GM19351 (cell line): ENCODE measurements at regions not wholly inside any gene's neighbourhood (a gene's known extent, or its start where the extent isn't known, plus 50 kb on each side); places are given as distances from the start of the nearest gene placed in this dataset.

Experiments
- ATAC-seq: cut with Tn5 transposase; IDR thresholded peaks from one replicate; pipeline ENCODE4 v1.9.1; 2021; ENCODE audit warnings: mild to moderate bottlenecking, moderate library complexity; ENCODE audit not compliant: unreplicated experiment

DNA sequence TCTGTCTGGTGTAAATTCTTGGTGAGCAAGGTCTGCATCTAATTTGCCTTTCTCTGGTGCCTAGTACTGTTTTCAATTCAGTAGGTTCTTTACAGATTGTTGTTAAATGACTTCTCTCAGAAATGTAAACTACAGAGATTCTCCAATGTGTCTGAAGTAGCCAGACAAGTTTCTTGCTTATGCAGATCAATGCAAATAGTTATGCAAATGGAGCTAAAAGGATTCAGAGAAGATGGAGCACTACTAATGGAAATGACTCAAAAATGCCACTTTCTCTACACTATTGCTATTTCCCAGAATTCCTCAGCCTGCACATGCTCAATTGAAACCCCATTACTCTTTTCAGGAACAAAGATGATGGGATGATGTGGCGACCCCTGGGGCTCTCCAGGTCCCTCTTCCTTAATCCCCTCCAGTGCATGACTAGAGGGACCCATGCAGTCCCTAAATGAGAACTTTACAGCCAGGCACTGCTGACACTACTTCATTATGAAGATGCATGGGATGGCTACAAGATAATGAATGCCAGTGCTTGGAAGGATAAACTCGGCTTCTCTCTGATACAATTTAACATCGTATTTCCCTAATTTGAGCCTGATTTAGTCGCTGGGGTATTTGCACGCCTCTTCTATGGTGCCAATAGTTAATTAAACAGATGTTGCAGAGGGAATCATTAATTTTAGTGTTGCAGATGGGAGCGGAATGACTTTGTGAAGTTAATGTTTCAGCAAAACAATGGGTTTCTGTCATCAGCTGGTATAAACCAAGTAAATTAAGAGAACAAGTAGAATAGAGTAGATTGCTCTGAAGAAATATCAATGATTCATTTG, 753.2 kb downstream of the TLR4 start:
- ATAC-seq: no peak

DNA sequence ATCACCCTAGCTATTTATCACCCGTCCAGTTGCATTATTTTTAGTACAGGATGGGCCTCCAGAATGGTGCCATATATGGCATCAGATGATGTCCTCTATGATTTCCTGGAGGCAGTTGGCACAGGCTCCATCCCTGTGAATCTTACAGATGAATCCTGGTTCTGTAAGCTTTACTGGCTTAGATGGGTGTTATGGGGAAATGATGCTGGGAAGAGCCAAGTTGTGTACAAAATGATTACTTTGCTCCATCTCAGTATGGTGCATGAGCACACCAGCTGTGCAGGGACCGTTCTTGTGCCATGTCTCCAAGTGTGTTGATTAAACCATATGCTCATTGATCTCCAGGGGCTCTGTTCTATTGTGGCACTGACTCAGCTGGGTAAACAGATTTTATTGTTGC, 755.7 kb downstream of the TLR4 start:
- ATAC-seq: no peak

DNA sequence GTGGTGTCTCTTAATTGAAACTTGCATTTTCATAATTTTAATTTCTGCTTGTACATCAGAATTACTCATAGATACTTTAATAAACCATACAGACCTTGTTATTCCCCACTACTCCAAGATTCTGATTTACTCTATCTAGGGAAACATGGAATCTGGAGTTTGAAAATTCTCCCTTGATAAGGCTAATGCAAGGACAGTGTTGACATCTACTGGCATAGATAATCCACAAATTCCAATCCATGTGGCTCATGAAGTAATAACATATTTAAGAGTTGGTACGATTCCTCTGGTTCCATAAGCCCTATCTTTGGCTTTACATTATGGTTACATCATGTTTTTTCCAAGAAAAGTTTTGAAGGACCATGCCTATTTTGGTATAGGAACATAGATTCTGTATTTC, 759.2 kb downstream of the TLR4 start:
- ATAC-seq: no peak

DNA sequence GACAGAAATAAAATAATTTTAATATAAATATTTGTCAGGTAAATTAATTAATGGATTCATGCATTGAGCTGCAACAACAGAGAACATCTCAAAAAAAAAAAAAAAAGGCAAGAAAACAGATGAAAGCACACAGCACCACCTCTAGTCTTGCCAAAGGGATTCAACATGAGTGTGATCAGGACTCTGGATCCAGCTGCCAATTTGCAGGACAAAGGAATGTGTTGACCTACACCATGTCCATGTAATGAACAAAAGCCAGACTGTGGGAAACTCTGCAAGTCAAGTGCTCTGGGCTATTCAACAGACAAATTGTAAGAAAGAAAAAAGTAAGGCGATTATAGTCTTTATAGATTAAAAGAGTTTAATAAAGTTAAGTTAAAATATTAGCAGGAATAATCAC, 769.3 kb downstream of the TLR4 start:
- no peak for ATAC-seq

DNA sequence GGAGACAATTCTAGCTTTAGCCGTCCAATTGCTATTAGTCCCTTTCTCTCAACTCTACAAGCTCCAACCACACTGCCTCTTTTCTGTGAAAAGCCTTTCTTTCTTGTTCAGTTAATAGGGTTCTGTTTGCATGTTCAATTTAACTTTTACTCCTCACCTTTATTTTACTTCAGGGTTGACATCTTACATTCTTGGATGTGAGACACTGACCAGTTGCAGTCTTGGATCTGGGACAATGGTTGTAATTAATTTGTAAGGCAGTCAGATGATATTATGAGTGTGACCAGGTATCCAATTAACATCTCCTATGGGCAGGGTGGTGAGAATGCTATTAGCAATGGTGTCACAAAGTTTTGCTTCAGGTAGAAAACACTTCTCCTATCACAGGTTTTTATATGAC, 774.5 kb downstream of the TLR4 start:
- ATAC-seq: no peak

DNA sequence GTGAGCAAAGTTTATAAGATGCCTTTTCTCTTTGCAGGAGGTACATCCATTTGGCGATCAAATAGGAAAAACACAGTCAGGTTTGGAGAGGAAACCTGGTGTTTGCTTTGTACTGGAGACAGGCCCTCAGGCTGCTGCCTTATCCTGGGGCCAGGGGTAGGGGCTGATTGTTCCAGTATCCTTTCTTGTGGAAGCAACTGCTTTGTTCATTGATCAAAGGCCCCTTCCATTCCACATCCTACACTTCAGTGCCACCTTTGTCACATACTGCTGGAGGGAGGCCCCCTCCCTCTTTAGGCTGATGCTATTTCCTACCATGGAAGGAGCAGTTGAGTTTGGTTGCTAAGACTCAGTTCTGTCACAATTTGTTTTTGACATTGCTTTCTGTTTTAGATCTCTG, 778.1 kb downstream of the TLR4 start:
- ATAC-seq: no peak

DNA sequence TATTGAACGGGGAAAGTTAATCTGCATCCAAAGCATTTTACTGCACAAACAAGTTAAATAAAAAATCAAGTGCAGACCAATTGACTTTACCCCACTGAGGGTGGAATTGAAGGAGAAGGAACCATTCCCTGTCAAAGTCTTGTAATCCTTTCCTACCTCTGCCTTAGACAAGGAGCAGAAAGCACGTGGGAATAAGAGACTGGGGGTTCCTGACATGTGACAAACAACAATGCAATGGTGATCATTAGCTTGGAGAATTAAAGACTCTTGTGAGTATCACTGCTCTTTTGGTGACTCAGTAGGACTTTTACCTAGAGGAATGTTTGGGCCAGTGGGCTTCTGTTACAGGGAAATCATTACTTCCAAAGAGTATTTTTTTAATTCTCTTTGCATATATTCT, 779.5 kb downstream of the TLR4 start:
- ATAC-seq: no peak

DNA sequence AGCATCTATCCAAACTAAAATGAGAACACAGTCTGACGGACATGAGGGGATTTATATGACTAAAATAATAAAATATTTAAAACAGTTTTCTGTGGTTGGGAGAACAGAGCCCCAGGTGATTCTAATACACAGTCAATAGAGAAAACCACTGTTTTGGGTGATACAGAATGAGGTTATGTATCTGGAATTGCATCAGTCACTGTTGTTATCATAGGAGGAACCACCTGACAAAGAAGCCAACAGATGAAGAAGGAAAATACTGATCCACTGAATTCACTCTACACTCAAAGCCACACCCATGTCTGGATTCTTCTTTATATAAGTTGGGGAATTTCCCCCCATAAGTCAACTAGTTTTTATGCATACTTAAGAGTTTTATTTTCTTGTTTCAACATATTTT, 799.0 kb downstream of the TLR4 start:
- ATAC-seq: no peak

DNA sequence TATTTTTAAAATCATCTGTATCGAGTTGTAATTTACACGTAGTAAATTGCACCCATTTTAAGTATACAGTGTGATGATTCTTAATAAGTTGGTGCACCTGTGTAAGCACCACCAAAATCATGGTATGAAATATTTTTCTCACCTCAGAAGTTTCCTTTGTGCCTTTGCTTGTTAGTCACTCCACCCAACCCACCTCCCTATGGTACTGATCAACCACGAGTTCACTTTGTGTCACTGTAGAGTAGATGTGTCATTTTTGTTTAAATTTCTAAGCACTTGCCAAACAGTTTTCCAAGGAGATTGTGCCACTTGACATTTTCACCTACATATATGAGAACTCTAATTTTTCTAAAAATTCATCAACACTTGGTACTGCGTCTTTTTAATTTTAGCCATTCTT, 806.5 kb downstream of the TLR4 start:
- no peak for ATAC-seq

DNA sequence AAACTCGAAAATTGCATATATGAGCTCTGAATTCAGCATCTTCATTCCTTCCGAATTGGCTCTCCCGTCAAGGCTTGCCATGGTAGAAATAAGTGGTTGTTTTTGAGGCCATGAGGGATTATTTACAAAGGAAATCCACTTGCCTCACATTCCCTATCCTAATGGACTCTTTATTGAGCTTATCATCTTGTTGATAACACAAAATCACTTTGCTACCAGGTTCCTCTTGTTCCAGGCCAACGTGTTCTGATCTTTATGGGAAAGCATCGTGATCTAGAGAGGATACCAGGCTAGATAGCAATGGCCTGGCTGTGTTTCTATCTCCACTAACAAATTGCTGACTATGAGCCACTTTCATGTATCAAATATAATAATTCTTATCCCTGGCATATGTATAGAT, 811.7 kb downstream of the TLR4 start:
- no peak for ATAC-seq

DNA sequence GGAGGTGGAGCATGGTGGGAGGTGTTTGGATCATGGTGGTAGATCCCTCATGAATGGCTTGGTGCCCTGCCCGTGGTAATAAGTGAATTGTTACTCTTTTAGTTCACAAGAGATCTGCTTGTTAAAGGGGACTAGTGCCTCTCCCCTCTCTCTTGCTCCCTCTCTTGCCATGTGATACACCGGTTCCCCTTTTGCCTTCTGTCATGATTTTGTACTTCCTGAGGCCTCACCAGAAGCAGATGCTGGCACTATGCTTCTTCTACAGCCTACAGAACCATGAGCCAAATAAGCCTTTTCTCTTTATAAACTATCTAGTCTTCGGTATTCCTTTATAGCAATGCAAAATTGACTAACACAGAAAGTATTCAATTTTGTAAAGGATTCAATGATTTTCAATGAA, 817.1 kb downstream of the TLR4 start:
- ATAC-seq: no peak

DNA sequence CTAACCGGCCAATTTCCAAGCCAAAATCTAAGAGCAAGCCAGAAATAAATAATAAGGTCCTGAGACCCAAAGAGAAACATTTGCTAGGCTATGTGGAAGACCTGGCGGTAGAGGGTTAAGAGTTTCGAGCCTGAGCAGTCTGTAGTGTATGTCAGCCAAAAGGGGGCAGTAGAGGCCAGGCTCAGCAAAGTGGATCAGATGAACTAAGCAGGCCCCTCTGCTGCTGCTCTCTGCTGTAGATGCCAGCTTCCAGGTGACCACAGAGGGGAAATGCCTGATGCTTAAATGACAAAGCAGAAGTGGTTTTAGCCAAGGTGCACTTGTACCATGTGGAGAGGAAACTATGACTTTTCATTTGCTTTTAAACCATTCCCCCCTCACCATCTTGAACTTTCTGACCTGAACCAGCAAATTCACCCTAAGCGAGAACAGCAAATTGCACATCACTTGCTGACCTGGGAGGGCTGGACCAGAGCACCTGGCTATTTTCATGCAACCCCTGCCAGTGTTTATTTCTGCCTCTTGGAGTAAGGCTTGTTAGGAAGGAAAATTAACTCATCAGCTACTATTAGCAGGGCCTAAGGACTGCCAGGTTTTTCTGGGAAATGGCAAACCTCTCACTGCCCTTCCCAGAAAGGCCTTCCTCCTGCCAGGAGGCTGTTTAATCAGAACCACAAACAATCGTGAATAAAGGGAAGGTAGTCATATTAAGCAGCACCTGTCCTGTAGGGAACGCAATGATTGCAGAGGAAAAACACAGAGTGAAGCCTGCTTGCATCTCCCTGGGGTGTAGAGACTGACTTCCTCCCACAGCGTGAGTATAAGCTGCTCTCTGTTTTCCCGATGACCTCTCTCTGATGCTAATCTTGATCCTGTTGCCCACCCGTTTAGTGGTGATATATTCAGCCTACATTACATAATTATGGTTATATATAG, 818.2 kb downstream of the TLR4 start:
- ATAC-seq: peak; percentile 97

DNA sequence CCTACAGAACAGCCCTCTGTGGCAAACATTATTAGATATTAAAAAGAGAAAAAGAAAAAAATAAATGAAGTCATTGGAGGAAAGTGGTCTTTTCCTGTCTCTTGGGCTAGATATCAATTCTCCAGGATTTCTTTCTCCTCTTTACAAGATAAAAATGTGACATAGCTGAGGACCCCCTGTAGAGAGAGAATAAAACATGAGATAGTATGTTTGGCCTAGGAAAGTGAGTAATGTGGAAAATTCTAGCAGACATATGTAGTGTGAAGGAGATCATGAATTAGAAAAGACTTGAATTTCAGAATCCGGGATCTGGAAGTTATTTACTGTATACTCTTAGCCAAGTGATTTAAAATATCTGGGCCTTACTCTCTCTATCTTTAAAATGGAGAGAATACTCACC, 823.1 kb downstream of the TLR4 start:
- no peak for ATAC-seq

DNA sequence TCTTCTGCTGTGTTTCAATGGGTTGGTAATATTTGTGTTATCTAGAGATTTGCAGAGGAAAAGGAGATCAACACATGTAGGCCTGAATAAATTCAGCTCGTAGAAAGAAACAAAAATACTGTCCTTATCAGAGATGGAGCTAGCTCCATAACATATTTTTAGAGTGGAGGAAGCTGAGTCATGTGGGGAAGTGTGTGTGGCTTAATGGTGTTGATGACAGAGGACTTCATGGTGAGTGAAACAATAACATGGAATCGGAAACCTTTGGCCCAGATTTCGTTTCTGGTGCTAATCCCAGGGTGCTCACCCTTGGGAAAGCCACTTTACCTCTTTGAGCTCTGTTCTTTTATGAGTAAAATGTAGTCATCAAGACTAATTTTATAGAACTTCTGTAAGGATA, 825.0 kb downstream of the TLR4 start:
- ATAC-seq: peak; percentile 55

DNA sequence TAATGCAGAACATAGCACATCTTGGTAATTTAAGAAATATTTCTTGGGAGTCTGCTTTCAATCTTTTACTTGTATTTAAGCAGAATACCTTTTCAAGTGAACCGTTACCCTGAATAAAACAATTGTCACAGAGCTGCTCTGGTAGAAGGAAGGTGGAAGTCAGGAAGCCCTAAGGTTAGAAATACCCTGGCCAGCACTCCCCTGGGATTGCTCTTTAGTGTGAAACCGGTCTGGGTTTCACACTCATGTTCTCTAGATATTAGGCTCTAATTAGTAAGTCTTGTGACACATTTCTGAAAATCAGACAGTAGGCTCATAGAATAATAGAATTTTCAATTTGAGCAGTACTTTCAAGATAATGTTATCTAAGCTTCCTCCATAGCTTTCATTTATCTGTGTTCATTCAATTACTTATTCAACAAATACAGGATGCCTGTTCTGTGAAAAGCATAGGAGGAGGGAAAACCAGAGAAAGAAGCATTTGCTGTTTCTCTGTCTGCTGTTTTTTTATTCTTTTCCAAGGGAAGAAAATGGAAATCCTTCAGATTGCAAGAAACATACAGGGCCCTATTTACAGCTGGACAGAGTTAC, 825.5 kb downstream of the TLR4 start:
- ATAC-seq: peak; percentile 79

DNA sequence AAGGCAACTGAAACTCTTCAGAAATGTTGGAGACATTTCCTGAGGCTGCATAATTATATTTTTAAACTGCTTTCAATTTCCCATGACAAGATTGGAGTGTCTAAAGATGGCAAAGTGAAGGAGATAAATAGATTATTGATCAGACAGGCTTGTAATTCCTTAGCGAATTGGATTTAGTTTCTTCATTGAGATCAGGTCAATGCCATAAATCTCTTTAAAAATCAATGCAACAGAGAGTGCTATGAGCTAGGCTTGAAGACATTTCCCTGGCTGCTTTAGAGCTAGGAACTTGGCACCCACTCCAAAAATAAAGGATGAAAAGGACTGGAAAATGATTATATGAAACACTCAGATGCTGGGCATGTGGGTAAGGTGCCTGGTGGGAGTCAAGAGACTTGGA, 828.4 kb downstream of the TLR4 start:
- ATAC-seq: no peak

DNA sequence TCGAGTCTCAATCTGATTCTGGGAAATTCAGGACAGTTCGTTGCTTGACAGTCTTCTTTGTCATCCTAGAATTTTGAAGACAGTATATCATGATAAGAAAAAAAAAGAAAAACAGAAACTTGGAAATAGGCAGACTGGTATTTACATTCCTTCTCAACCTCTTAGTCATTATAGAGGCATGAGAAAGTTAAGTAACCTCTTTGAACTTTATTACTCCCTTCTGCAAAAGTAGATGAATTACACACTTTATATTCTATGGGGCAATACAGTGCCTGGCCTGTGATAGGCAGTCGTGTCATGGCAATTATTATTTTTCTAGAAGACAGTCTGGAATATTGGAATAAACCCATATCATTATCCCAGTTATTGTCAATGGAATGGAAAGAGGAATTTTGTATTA, 828.9 kb downstream of the TLR4 start:
- no peak for ATAC-seq

DNA sequence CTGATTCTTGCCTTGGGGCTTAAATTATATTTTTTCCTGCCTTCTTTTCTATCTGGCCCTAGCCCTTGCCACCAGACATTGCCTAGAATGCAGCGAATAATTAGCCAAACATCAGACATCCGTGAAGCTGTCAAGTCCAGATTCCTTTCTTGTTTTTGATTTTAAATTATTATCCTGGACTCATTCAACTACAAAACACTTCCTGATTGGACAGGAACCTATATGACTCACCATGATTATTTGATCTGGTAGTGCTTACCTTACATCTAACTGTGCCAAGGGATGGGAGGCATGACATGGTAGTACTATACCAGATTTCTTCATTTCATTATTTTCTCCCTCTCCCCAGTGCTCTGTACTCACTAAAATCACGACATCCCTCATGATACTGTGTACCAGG, 829.6 kb downstream of the TLR4 start:
- no peak for ATAC-seq

DNA sequence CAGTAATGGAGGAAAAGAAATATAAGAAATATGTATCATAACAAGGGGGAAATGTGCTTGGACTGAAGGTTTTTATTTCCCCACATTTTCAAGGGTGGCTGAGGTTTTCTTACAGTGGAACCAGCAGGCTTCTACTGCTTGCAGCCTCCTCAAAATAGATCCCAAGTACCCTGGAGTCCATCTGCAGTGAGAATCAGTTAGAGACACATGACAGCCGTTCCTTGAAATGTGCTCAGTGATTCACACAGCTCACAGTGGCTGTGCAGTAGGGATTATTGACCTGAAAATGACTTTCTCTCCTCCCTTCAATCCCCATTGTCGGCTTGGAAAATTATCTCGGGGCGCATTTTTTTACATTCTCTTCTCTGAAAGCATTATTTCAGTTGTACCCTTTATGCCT, 832.0 kb downstream of the TLR4 start:
- ATAC-seq: no peak

DNA sequence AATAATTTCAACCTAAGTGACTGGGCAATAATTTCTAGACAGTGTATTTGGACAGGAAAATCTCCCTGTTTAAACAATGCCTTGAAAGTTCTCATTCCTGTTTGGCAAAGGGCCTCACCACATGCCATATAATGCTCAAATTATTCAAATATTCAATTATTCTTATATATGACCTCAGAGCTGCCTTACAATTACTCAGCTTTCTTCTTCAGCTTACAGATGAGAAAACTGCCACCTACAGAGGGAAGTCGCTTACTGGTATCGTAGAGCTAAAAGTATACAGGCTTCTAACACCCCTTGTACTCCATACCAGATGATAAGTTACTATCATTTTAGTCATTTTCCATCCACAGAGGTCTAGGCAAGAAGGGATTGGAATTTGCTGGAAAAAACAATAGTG, 830.3 kb downstream of the BRINP1 start:
- no peak for ATAC-seq

DNA sequence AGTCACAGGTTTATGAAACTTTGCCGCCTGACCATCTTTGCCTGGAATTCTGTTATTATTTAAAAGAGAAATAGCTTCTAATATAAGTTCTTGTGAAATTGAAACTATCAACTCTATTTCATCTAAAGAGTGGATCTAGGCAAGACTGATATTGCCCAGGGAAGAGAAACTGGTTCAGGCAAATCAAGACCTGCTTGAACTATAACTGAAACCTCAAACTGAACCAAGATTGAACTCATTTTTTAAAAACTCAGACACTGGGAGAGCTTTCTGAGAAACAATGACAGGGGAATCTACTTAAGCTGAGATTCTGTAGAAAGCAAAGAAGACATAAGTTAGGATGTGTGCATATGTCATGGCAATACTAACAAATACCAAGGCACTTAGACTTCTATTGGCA, 815.8 kb downstream of the BRINP1 start:
- no peak for ATAC-seq

DNA sequence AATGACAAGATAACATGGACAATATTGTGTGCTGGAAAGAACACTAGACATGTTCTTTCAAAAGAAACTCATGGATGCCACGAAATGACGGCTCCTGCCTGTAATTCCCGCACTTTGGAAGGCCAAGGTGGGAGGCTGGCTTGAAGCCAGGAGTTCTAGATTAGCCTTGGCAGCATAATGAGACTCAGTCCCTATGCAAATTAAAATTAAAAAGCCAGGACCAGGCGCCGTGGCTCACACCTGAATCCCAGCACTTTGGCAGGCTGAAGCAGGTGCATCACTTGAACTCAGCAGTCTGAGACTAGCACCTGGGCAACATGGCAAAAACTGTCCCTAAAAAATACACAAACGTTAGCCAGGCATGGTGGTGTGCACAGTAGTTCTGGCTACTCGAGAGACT, 814.2 kb downstream of the BRINP1 start:
- ATAC-seq: no peak
